Right lobe of liver (tissue), 4 donors: ENCODE measurements at regions not wholly inside any gene's neighbourhood (a gene's known extent, or its start where the extent isn't known, plus 50 kb on each side); places are given as distances from the start of the nearest gene placed in this dataset.

ENCODE experiments used
- CTCF ChIP-seq, 4 donors: fragments of 200-600 bp in 3 of 4; fragments of 450-650 bp in 1 of 4; IDR thresholded peaks; one replicate each; pipeline versions ENCODE4 v1.5.1 to v1.8.0; 2016 to 2022; ENCODE audit warnings: antibody characterized with exemption in 4 of 4, mild to moderate bottlenecking in 2 of 4
- POLR2A ChIP-seq: fragments of 450-650 bp; IDR thresholded peaks from one replicate; pipeline ENCODE4 v1.6.1; 2017; ENCODE audit warnings: antibody characterized with exemption, mild to moderate bottlenecking
- donor health status: DM: no; HTN: no; CAD: no.
- donor health status: DM: no; HTN: no; CAD: no.
- donor health status: DM: no; HTN: yes; CAD: no.

GRCh38 chr2:45300026-45300750 lies 290.9 kb upstream of the SIX2 start:
- no peak for TF ChIP-seq CTCF (IDR thresholded peaks at IDR 0.05)
- TF ChIP-seq POLR2A: no peak
